Left lung (tissue), 4 donors: ENCODE measurements at regions not wholly inside any gene's neighbourhood (a gene's known extent, or its start where the extent isn't known, plus 50 kb on each side); places are given as distances from the start of the nearest gene placed in this dataset.

Experiments
- ATAC-seq: fragments of 200-7000 bp; cut with Tn5 transposase; one replicate; pipeline ENCODE4 v1.9.1; 2020; ENCODE audit warnings: moderate library complexity
- DNase-seq, 4 donors: peaks; one replicate each; pipeline ENCODE4 v3.0.0-alpha.2; 2013 to 2020
- H3K27ac ChIP-seq, 2 donors: fragments of 200-600 bp; sonication (generic) in 1 of 2; one replicate each; pipeline versions ENCODE4 v1.5.0 to v1.8.0; 2020 to 2021
- H3K27me3 ChIP-seq, 2 donors: fragments of 200-600 bp; sonication (generic) in 1 of 2; one replicate each; pipeline versions ENCODE4 v1.5.0 to v1.8.0; 2020 to 2021
- H3K36me3 ChIP-seq, 2 donors: fragments of 200-600 bp; sonication (generic) in 1 of 2; one replicate each; pipeline versions ENCODE4 v1.5.0 to v1.8.0; 2020 to 2021
- H3K4me1 ChIP-seq, 2 donors: fragments of 200-600 bp; one replicate each; pipeline ENCODE4 v1.8.0; 2021
- H3K4me3 ChIP-seq, 2 donors: fragments of 200-600 bp; sonication (generic) in 1 of 2; one replicate each; pipeline versions ENCODE4 v1.5.0 to v1.8.0; 2020 to 2021; ENCODE audit warnings: mild to moderate bottlenecking in 1 of 2
- H3K9me3 ChIP-seq, 2 donors: fragments of 200-600 bp; sonication (generic) in 1 of 2; one replicate each; pipeline versions ENCODE4 v1.5.0 to v1.8.0; 2020 to 2021
- CTCF ChIP-seq, 2 donors: fragments of 200-600 bp; sonication (generic) in 1 of 2; IDR thresholded peaks; one replicate each; pipeline versions ENCODE4 v1.5.0 to v1.8.0; 2021; ENCODE audit warnings: antibody characterized with exemption in 2 of 2
- intact Hi-C, 2 donors: fragments of 100-400 bp; cut with DNase I; formaldehyde crosslinking; loops; one replicate each; pipeline versions ENCODE4 v1.11.2 to v1.14.2; 2022
- donor health status: DM: no; HTN: yes; CAD: no.
- donor health status: DM: no; HTN: no; CAD: no.

GRCh38 chr17:77637818-77638575, 320.5 kb upstream of the TNRC6C start:
- no peak overlapping the region for H3K27ac ChIP-seq
- TF ChIP-seq CTCF (IDR thresholded peaks at IDR 0.05) = no peak
- peaks cover 0 to 38% of the 10 kb centered on the region in 2 donors for H3K27me3 ChIP-seq
- DNase-seq (no peak), ATAC-seq (no peak)
- no peaks in the 10 kb centered on the region for H3K4me1 ChIP-seq
- no peaks in the 10 kb centered on the region for H3K36me3 ChIP-seq
- no peaks in the 10 kb centered on the region for H3K9me3 ChIP-seq
- H3K4me3 ChIP-seq = no peak overlapping the region
- intact Hi-C loops = no loop called here

GRCh38 chr17:77640252-77640651, 318.3 kb upstream of the TNRC6C start:
- Histone ChIP-seq H3K27me3 (peaks cover 0 to 54% of the 10 kb centered on the region in 2 donors), H3K36me3 (no peaks in the 10 kb centered on the region), H3K9me3 (no peaks in the 10 kb centered on the region), H3K27ac (no peak overlapping the region), H3K4me1 (no peaks in the 10 kb centered on the region), H3K4me3 (no peak overlapping the region)
- ATAC-seq = no peak
- intact Hi-C loops = no loop called here
- no peak for TF ChIP-seq CTCF (IDR thresholded peaks at IDR 0.05)
- DNase-seq = no peak

- no peaks in the 10 kb centered on the region for H3K9me3 ChIP-seq
- no peaks in the 10 kb centered on the region for H3K4me1 ChIP-seq
- no peak overlapping the region for H3K4me3 ChIP-seq
- TF ChIP-seq CTCF (IDR thresholded peaks at IDR 0.05) = no peak
- no peaks in the 10 kb centered on the region for H3K36me3 ChIP-seq
- no peak for ATAC-seq
- intact Hi-C loops = no loop called here
- H3K27ac ChIP-seq = no peak overlapping the region
- no peak for DNase-seq
- H3K27me3 ChIP-seq = peaks cover 0 to 62% of the 10 kb centered on the region in 2 donors
Observed at GRCh38 chr17:77640916-77641605, 317.4 kb upstream of the TNRC6C start.

- ATAC-seq (no peak), DNase-seq (no peak)
- no peaks in the 10 kb centered on the region for H3K9me3 ChIP-seq
- peaks cover 0 to 62% of the 10 kb centered on the region in 2 donors for H3K27me3 ChIP-seq
- H3K36me3 ChIP-seq = no peaks in the 10 kb centered on the region
- no peak overlapping the region for H3K4me3 ChIP-seq
- H3K27ac ChIP-seq = no peak overlapping the region
- intact Hi-C loops = no loop called here
- no peak for TF ChIP-seq CTCF (IDR thresholded peaks at IDR 0.05)
- no peaks in the 10 kb centered on the region for H3K4me1 ChIP-seq
Observed at GRCh38 chr17:77641718-77642117, 316.8 kb upstream of the TNRC6C start.
